ENCODE measurements at regions not wholly inside any gene's neighbourhood (a gene's known extent, or its start where the extent isn't known, plus 50 kb on each side); places are given as distances from the start of the nearest gene placed in this dataset.

DNA sequence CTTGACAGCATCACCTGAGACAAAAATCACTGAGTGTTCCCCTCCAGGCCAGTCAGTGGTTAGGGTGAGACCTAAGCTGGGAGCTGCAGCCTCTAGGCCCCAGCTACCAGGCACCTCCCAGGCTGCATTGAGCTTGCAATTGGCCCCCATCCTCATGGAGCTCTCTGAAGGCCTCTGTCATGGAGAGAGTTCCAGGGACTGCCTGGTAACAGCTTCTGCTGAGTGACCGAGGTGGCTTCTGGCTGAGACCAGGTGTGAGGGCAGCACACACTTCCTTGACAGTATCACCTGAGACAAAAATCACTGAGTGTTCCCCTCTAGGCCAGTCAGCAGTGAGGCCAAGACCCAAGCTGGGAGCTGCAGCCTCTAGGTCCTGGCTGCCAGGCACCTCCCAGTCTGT lies 283.0 kb downstream of the SMOC2 start:
- Histone ChIP-seq H3K4me2 (ENCODE audit: low read depth, low read length) (no peak overlapping the region), H4K91ac (ENCODE audit: insufficient read depth, low read depth, low read length) (no peak overlapping the region), H3K56ac (ENCODE audit: extremely low read depth, insufficient read depth, low read length) (no peak overlapping the region), H2AK9ac (replicated peaks; ENCODE audit: low read depth, low read length, poor library complexity) (no peak overlapping the region), H3K9me1 (ENCODE audit: insufficient read depth, low read length) (no peaks in the 10 kb centered on the region), H2AFZ (replicated peaks; ENCODE audit: low read length, poor library complexity) (no peak overlapping the region), H2BK15ac (ENCODE audit: low read depth, low read length) (no peak overlapping the region), H3K9me3 (ENCODE audit: control insufficient read depth, insufficient read depth, low read length) (peaks cover 48% of the 10 kb centered on the region), H3K79me1 (ENCODE audit: low read depth in 1 of 2, low read length in 2 of 2) (no peaks in the 10 kb centered on the region), H3K23ac (ENCODE audit: low read depth, low read length) (no peak overlapping the region), H4K5ac (ENCODE audit: low read depth, low read length) (no peak overlapping the region), H3K14ac (replicated peaks; ENCODE audit: low read depth, low read length) (no peak overlapping the region), H3K9ac (ENCODE audit: low read depth, low read length) (no peak overlapping the region), H3K27me3 (ENCODE audit: control insufficient read depth, insufficient read depth, low read length) (no peaks in the 10 kb centered on the region), H3K4ac (ENCODE audit: low read depth, low read length) (no peak overlapping the region), H4K20me1 (ENCODE audit: insufficient read depth, low read length) (no peaks in the 10 kb centered on the region), H3K4me3 (ENCODE audit: insufficient read depth, low read depth, low read length) (no peak overlapping the region), H3K36me3 (ENCODE audit: control insufficient read depth, insufficient read depth, low read length) (no peaks in the 10 kb centered on the region), H3K27ac (ENCODE audit: insufficient read depth, low read length) (no peak overlapping the region), H4K8ac (ENCODE audit: low read depth in 2 of 2, low read length in 2 of 2) (no peak overlapping the region), H2BK20ac (ENCODE audit: low read depth, low read length) (no peak overlapping the region), H2AK5ac (ENCODE audit: low read depth, low read length) (no peak overlapping the region), H3K4me1 (ENCODE audit: control insufficient read depth, insufficient read depth, low read length) (no peaks in the 10 kb centered on the region), H2BK5ac (ENCODE audit: low read depth, low read length, poor library complexity, severe bottlenecking) (no peak overlapping the region), H2BK120ac (ENCODE audit: low read depth, low read length) (no peak overlapping the region), H3K18ac (ENCODE audit: low read depth, low read length) (no peak overlapping the region)
- dilution Hi-C loops (cut with HindIII; ENCODE audit: low sequenced_read_pairs, unreplicated experiment) (no loop called here), intact Hi-C loops (cut with micrococcal nuclease) (no loop called here), in situ Hi-C loops (cut with MboI; ENCODE audit: low sequenced_read_pairs) (no loop called here)
- CTCF ChIA-PET, result no interaction called here
- ATAC-seq (ENCODE audit: low read depth), result no peak
- TF ChIP-seq MAFK (IDR thresholded peaks at IDR 0.05; ENCODE audit: low read depth, low read length) (no peak), CTCF (conservative IDR thresholded peaks at IDR 0.05; ENCODE audit: low read depth, low read length) (no peak), RFX5 (IDR thresholded peaks at IDR 0.05; ENCODE audit: low read depth, low read length) (no peak), BHLHE40 (IDR thresholded peaks at IDR 0.05; ENCODE audit: low read depth, low read length) (no peak), MXI1 (IDR thresholded peaks at IDR 0.05; ENCODE audit: borderline replicate concordance, low read depth, low read length) (no peak), MAZ (IDR thresholded peaks at IDR 0.05; ENCODE audit: borderline replicate concordance, low read depth, low read length) (no peak), SMC3 (IDR thresholded peaks at IDR 0.05; ENCODE audit: low read depth, low read length) (no peak), NFE2L2 (IDR thresholded peaks at IDR 0.05; ENCODE audit: low read depth, low read length) (no peak), RAD21 (IDR thresholded peaks at IDR 0.05; ENCODE audit: low read length) (no peak), POLR2A (IDR thresholded peaks at IDR 0.05; ENCODE audit: low read depth, low read length) (no peak)
- TF ChIP-seq, protein P1, sequence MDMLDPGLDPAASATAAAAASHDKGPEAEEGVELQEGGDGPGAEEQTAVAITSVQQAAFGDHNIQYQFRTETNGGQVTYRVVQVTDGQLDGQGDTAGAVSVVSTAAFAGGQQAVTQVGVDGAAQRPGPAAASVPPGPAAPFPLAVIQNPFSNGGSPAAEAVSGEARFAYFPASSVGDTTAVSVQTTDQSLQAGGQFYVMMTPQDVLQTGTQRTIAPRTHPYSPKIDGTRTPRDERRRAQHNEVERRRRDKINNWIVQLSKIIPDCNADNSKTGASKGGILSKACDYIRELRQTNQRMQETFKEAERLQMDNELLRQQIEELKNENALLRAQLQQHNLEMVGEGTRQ (IDR thresholded peaks at IDR 0.05; ENCODE audit: low read depth, low read length), result no peak
- DNase-seq, result no peak
- POLR2A ChIA-PET (ENCODE audit: unreplicated experiment), result no interaction called here
- no CpG with 5 or more reads among the region's 1 CpG for WGBS, 2 experiments (ENCODE audit: extremely low coverage in 2 of 2, insufficient read length in 1 of 2)
- BruUV-seq (replicated peaks), result no TSS peak
